HG03039 (cell line): ENCODE measurements at regions not wholly inside any gene's neighbourhood (a gene's known extent, or its start where the extent isn't known, plus 50 kb on each side); places are given as distances from the start of the nearest gene placed in this dataset.
"Not testable (repeated sequence)": the region's sequence is repeated elsewhere in the genome, so short reads cannot be mapped to it uniquely, and the experiment has no call there.

Experiments used
- ATAC-seq: cut with Tn5 transposase; IDR thresholded peaks from one replicate; pipeline ENCODE4 v1.9.1; 2021; ENCODE audit warnings: mild to moderate bottlenecking, moderate library complexity; ENCODE audit not compliant: unreplicated experiment

- ATAC-seq = no peak
These were observed 87.3 kb downstream of the ARL4C start for GRCh38 chr2:234409590-234409989.

GRCh38 chr2:234406085-234406484, 90.8 kb downstream of the ARL4C start:
- no peak for ATAC-seq

GRCh38 chr2:234405462-234405861, 91.4 kb downstream of the ARL4C start:
- no peak for ATAC-seq

GRCh38 chr2:234404957-234405356, 91.9 kb downstream of the ARL4C start:
- ATAC-seq = no peak

- no peak for ATAC-seq
These were observed 93.1 kb downstream of the ARL4C start for GRCh38 chr2:234403751-234404150.

- no peak for ATAC-seq
These were observed 93.8 kb downstream of the ARL4C start for GRCh38 chr2:234403074-234403473.

GRCh38 chr2:234401426-234401825, 95.5 kb downstream of the ARL4C start:
- no peak for ATAC-seq

GRCh38 chr2:234399451-234400246, 97.2 kb downstream of the ARL4C start:
- ATAC-seq = no peak

- no peak for ATAC-seq
These were observed 98.3 kb downstream of the ARL4C start for GRCh38 chr2:234398531-234398930.

GRCh38 chr2:234395891-234396420, 100.9 kb downstream of the ARL4C start:
- ATAC-seq = no peak

- ATAC-seq = no peak
These were observed 102.4 kb downstream of the ARL4C start for GRCh38 chr2:234394450-234394849.

- no peak for ATAC-seq
These were observed 103.5 kb downstream of the ARL4C start for GRCh38 chr2:234393354-234393753.

- no peak for ATAC-seq
These were observed 104.8 kb downstream of the ARL4C start for GRCh38 chr2:234392041-234392615.

- no peak for ATAC-seq
These were observed 105.3 kb downstream of the ARL4C start for GRCh38 chr2:234391625-234392024.

GRCh38 chr2:234389661-234390060, 107.2 kb downstream of the ARL4C start:
- not testable (repeated sequence) for ATAC-seq

- ATAC-seq = no peak
These were observed 108.3 kb downstream of the ARL4C start for GRCh38 chr2:234388591-234388990.

GRCh38 chr2:234386971-234387370, 109.9 kb downstream of the ARL4C start:
- no peak for ATAC-seq

GRCh38 chr2:234382131-234382530, 114.8 kb downstream of the ARL4C start:
- ATAC-seq = no peak

GRCh38 chr2:234378958-234379357, 117.9 kb downstream of the ARL4C start:
- ATAC-seq = not testable (repeated sequence)

GRCh38 chr2:234378440-234378839, 118.4 kb downstream of the ARL4C start:
- no peak for ATAC-seq

GRCh38 chr2:234377761-234378391, 119.0 kb downstream of the ARL4C start:
- ATAC-seq = no peak

- no peak for ATAC-seq
These were observed 120.7 kb downstream of the ARL4C start for GRCh38 chr2:234376229-234376628.
